GM18498 (cell line): ENCODE measurements at regions not wholly inside any gene's neighbourhood (a gene's known extent, or its start where the extent isn't known, plus 50 kb on each side); places are given as distances from the start of the nearest gene placed in this dataset.

Source experiments
- ATAC-seq: cut with Tn5 transposase; IDR thresholded peaks from one replicate; pipeline ENCODE4 v1.9.1; 2021; ENCODE audit warnings: mild to moderate bottlenecking, moderate library complexity; ENCODE audit not compliant: unreplicated experiment

DNA sequence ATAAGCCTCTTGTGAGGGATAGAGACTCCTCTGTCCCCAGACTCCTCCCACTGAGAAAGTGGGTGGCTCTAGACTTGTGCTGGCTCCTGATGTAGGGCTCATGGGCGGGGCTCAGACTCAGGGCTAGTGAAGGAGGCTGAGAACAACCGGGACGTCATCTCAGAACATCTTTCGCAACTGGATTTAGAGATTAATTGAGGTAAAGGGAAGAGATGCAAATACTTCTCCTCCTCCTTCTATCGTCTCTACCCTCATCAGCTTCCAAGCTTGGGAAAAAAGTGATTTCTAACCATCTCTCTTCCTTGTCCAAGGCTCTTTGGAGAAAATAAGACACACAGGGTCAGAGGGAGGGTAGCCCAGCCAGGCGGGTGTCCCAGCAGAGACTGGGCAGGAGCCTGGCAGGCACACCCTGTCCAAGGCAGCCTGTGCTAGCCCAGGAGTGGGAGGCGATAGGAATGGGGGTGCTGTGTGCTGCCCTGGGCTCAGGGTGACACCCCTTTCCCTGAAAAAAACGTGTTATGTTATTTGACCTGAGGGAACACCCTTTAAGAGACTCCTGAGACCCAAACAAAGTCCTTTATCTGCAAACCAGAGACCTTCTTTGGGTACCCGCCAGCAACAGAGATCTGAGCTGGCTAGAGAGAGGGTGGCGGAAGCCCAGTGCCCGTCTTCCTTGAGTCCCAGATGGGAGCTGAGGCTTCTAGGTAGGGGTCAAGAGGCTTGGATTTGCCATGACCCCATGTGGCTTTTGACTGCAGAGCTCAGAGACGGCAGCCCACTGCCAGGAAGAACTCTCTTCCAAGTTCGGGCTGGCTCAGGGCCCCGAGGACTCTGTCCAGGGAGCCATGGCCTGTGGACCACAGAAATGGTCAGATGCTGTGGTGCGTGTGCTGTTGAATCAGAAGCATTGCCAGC lies 160.9 kb downstream of the ADAMTS15 start:
- ATAC-seq = no peak

DNA sequence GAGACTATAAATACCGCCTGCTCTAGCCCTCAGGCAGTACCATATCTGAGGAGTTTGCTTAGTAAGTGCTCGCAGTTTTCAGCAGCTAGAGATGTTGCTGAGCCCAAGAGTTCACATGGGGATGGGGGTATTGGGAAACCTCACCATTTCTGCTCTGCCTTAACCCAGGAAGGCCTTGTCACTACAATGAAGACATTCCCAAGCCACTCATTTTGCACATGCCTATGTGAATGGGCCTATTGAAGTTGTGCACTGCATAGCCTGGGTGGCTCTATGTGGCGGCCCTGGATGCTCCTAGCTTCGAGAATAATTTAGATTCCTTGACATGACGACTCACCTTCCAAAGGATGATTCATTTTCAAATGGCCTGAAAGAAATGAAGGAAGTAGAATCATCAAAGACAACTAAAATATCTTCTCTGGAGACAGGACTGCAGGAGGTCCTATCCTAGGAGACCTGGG lies 163.4 kb downstream of the ADAMTS15 start:
- ATAC-seq = no peak

DNA sequence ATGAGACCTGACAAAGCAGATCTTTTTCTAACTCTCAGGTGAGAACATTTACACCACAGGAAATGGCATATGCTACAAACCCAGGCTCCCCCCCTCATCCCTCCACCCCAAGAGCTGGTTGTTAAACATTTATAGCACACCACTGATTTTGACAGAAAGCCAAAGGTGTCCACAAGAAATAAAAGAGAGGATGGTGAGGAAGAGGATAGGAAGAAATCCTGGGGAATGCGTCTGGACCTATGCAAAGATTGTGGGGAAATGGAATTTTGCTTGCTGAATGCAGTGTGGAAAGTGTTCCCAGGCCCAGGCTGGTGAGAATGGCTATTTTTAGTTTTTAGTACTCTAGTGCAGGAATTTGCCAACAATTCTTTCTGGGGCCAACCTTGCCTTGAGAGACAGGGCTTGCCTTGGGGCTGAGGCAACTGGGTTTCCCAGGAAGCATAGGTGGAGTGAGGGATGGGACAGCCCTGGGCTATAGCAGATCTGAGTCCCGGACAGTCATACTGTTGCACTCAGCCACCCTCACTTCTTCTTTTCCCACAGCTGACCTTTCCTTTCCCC lies 163.9 kb downstream of the ADAMTS15 start:
- ATAC-seq = no peak

DNA sequence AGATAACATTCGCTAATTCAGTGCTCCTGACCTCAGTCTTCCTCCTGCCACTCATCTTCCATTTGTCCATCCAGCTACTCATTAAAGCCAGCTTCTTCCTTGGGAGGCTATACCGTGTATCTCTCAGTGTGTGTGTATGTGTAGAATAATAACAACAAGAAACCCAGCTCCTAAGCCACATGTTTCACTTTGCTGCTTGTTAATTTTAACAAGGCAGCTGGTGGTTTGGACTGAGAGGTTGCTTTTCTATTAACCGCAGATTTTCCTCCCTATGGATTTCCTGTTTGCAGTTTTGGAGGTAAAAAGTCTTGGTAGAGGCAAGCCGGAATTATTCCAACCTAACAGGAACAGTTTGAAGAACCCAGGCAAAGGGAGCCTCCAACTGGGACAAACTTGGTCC lies 165.0 kb downstream of the ADAMTS15 start:
- ATAC-seq = no peak

- no peak for ATAC-seq
Observed at GRCh38 chr11:130614591-130614990, 166.1 kb downstream of the ADAMTS15 start.

DNA sequence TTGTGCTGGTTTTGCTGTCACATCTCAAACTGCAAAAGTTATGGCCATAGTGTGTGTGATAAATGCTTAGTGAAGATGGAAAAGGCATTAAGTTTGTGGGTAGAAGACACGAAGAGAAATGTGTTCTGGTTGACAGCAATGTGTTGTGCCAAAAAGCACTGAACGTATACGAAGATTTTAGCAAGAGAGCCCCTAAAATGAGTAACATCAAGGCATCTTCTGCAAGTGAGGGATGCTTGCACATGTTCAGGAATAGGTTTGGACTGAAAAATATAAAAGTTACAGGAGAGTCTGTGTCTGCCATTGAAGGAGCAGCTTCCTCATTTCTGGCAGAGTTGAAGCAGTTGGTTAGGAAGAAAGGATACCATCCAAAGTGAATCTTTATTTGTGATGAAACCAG lies 167.1 kb downstream of the ADAMTS15 start:
- no peak for ATAC-seq

DNA sequence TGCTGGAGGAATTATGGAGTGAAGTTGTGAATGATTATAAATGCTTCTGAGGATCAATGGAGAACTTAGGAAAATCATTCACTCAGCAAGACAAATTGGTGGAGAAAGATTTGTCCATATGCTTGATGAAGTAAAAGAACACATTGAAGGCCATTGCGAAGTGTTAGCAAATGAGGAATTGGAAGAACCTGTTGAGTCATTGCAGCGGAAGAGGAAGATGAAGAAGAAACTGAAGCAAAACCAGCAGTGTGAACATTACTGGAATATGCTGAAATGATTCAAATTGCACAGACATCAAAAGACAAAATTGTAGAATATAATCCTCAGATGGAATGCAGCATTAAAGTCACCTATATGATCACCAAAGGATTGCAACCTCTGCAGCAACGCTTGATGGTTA lies 168.1 kb downstream of the ADAMTS15 start:
- no peak for ATAC-seq

DNA sequence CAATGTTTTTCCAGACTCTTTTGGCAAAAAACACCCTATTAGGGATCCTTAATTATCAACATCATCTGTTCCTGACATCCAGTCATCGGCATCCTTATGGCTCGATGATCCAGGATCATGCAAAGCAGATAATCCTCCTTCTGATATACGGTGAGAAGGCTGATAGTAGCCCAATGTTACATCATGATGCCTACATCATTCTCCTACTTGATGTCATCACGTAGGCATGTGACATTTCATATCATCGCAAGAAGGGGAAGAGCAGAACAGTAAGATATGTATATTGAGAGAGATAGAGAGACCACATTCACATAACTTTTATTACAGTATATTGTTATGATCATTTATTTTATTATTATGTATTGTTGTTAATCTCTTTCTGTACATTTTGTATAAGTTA lies 168.6 kb downstream of the ADAMTS15 start:
- no peak for ATAC-seq

DNA sequence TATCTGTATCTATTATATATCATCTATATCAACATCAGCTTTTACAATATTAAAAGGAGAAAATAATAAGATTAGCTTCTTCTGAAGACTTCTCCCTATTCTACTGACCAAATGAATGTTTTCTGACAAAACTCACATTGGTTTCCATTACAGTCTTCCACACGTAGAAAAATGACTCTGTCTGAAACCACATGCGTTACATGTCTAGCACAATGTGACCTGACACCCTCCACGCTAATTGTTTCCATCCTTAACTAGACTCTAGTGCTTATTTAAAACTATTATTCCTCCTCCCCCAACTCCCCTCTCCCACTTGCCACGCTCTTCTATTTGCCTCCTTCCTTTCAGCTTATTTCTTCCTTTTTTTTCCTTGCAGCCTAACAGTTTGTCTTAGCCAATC lies 172.1 kb downstream of the ADAMTS15 start:
- ATAC-seq = no peak

DNA sequence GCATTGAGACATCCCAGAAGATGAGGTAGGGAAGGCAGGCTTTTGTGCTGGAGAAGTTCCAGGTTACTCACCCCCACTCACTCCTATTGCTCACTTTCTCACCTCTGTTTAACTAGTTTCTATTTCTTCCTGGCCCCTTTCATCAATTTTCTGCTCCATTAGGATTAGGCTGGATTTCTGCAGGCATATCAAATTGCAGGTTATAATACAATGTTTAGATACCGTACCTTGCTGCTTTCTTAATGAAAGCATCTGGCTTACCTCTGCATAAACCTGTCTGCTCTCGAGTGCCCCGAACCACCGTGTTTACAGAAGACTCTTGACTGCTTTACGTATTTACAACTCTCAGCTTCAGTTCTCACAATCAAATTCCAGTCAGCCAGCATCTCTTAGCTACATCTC lies 173.7 kb downstream of the ADAMTS15 start:
- ATAC-seq = no peak

- no peak for ATAC-seq
Observed at GRCh38 chr11:130623670-130624668, 175.5 kb downstream of the ADAMTS15 start.

DNA sequence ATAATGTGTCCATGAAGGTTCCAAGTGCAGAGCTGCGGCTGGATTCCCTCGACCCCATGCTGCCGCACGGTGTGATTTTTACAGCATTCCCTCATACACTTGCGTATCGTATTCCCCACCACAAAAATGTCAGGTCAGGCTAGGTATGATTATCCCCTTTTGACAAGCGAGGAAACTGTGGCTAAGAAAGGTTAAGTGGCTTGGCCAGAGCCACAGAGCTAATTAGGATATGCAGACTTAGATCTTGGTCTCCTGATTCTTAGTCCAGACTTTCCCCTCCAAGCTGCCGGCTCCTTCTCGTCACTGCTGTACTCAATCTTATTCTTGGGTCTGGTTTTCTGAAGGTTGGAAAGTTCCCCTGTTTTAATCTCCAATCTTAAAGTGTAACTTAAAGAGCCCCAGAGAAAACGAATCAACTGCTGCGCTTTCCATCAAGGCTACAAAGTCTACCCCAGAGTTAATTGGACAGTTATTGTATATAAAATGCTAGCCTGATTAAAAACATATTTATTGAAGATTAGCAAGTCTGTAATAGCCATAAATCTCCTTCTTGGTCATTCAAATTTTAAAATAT lies 176.6 kb downstream of the ADAMTS15 start:
- ATAC-seq = no peak

DNA sequence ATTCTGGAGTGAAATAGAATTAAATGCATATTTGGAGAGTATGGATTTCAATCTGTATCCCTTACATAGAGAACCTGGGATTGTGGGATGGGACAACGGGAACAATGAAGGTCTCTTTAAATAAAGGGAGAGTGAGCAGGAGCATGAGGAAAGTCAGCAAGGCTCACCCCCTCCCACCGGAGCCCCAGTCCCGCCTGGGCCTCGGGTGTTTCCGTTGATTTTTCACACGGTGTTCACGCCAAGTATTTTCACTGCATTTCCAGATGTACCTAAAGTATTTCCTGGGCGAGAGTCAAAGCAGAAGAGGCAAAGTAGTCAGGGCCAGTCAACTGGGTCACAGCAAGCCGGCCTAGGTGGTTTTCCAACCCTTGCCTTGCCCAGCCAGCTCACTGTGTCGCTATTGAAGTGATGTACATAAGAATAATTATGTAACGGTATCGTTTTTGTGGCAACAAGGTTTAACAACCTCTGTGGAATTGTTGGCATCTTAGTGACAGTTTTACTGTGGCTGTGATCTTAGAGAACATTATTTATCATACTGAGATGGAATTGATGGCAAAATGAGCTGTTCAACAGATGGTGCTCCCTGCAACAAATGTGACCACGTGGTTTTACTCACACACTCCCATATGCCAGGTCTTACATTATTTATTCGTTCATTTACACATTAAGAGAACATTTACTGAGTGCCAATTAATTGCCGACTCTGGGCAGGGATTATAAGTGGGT lies 177.3 kb downstream of the ADAMTS15 start:
- no peak for ATAC-seq

DNA sequence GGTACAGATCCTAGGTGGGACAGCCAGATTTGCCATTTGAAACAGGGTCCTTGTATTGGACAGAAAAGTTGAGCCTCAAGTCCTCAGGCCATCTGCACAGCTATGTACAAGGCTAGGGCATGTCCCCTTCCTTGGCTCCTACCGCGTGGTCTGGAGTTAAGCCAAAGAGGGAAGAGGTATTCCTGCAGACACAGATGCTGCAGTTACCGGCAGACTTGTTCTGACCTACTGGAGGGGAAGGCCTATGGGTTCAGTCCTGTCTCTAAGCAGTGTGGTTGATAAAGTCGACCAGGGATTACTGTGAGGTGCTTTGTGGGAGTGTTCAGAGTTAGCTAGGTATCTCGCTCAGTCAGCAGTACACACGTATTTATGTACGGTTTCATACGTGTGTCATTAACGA lies 180.6 kb downstream of the ADAMTS15 start:
- no peak for ATAC-seq

GRCh38 chr11:130631119-130631518 lies 182.7 kb downstream of the ADAMTS15 start:
- no peak for ATAC-seq

GRCh38 chr11:130633466-130633865 lies 185.0 kb downstream of the ADAMTS15 start:
- ATAC-seq = no peak

GRCh38 chr11:130634186-130634585 lies 185.7 kb downstream of the ADAMTS15 start:
- no peak for ATAC-seq

- ATAC-seq = no peak
Observed at GRCh38 chr11:130634961-130635473, 186.6 kb downstream of the ADAMTS15 start.

GRCh38 chr11:130635937-130636630 lies 187.6 kb downstream of the ADAMTS15 start:
- ATAC-seq = no peak
